A549 (cell line): ENCODE measurements at regions not wholly inside any gene's neighbourhood (a gene's known extent, or its start where the extent isn't known, plus 50 kb on each side); places are given as distances from the start of the nearest gene placed in this dataset.

ENCODE experiments used
- CTCF ChIP-seq: fragments of >200 bp; sonication (Bioruptor Twin); formaldehyde crosslinking; IDR thresholded peaks from 3 replicates; pipeline ENCODE4 v1.5.1; 2016
- ESRRA ChIP-seq: fragments of 150-350 bp; IDR thresholded peaks from 2 replicates; pipeline ENCODE4 v1.6.1; 2014; ENCODE audit warnings: mild to moderate bottlenecking, low read length, borderline replicate concordance
- MAZ ChIP-seq: fragments of 150-350 bp; IDR thresholded peaks from 2 replicates; pipeline ENCODE4 v1.6.1; 2014; ENCODE audit warnings: antibody characterized with exemption, low read depth, low read length, borderline replicate concordance
- MYC ChIP-seq: IDR thresholded peaks from 2 replicates; pipeline ENCODE4 v1.6.1; 2012; ENCODE audit warnings: mild to moderate bottlenecking, inconsistent platforms, low read length, improper control_type of control experiment, borderline replicate concordance
- NPAS2 ChIP-seq: fragments of 250-450 bp; sonication (Bioruptor Pico); IDR thresholded peaks from 2 replicates; pipeline ENCODE4 v1.8.0; 2022; ENCODE audit warnings: mild to moderate bottlenecking, moderate library complexity, borderline replicate concordance
- PHF8 ChIP-seq: fragments of 200-600 bp; sonication (generic); IDR thresholded peaks from 2 replicates; pipeline ENCODE4 v1.6.1; 2016; ENCODE audit warnings: low read depth, mild to moderate bottlenecking, antibody characterized with exemption, moderate library complexity, borderline replicate concordance
- POLR2A ChIP-seq: IDR thresholded peaks from 2 replicates; pipeline ENCODE4 v1.6.1; 2012; ENCODE audit warnings: mild to moderate bottlenecking, low read length
- SMC3 ChIP-seq: fragments of >200 bp; sonication (Bioruptor Twin); formaldehyde crosslinking; IDR thresholded peaks from 3 replicates; pipeline ENCODE4 v1.6.1; 2018; ENCODE audit warnings: inconsistent platforms

- TF ChIP-seq POLR2A = no peak
- no peak for TF ChIP-seq CTCF
- TF ChIP-seq MAZ = no peak
- no peak for TF ChIP-seq ESRRA
- TF ChIP-seq NPAS2 (CRISPR knock-in tag) = no peak
- TF ChIP-seq SMC3 = no peak
- no peak for TF ChIP-seq MYC
- no peak for TF ChIP-seq PHF8
Observed at GRCh38 chr21:41012425-41012824, 155.5 kb upstream of the BACE2 start.
